GM18517 (cell line): ENCODE measurements at regions not wholly inside any gene's neighbourhood (a gene's known extent, or its start where the extent isn't known, plus 50 kb on each side); places are given as distances from the start of the nearest gene placed in this dataset.
A peak's percentile ranks its signal among the peaks of the same experiment; 100 is the strongest.
"Not testable (repeated sequence)": the region's sequence is repeated elsewhere in the genome, so short reads cannot be mapped to it uniquely, and the experiment has no call there.

Experiments used
- ATAC-seq: cut with Tn5 transposase; IDR thresholded peaks from one replicate; pipeline ENCODE4 v1.9.1; 2021; ENCODE audit warnings: mild to moderate bottlenecking, moderate library complexity; ENCODE audit not compliant: unreplicated experiment

GRCh38 chr7:149637911-149638565, 135.3 kb downstream of the ZNF467 start:
- no peak for ATAC-seq

- ATAC-seq = no peak
Measured at GRCh38 chr7:149635561-149636329, 137.6 kb downstream of the ZNF467 start.

- no peak for ATAC-seq
Measured at GRCh38 chr7:149633976-149634945, 136.7 kb upstream of the ZNF746 start.

- ATAC-seq = not testable (repeated sequence)
Measured at GRCh38 chr7:149628361-149629149, 130.9 kb upstream of the ZNF746 start.

GRCh38 chr7:149627911-149628310, 130.3 kb upstream of the ZNF746 start:
- no peak for ATAC-seq

- ATAC-seq = no peak
Measured at GRCh38 chr7:149626972-149627371, 129.4 kb upstream of the ZNF746 start.

GRCh38 chr7:149625947-149626392, 128.4 kb upstream of the ZNF746 start:
- no peak for ATAC-seq

GRCh38 chr7:149625340-149625946, 127.8 kb upstream of the ZNF746 start:
- ATAC-seq = peak; percentile 31

GRCh38 chr7:149624419-149625339, 127.1 kb upstream of the ZNF746 start:
- peak; percentile 95 for ATAC-seq

GRCh38 chr7:149624006-149624405, 126.4 kb upstream of the ZNF746 start:
- peak; percentile 3 for ATAC-seq

- not testable (repeated sequence) for ATAC-seq
Measured at GRCh38 chr7:149623262-149623997, 125.8 kb upstream of the ZNF746 start.

- ATAC-seq = no peak
Measured at GRCh38 chr7:149622444-149623210, 125.0 kb upstream of the ZNF746 start.

GRCh38 chr7:149621776-149622175, 124.2 kb upstream of the ZNF746 start:
- ATAC-seq = no peak

- ATAC-seq = no peak
Measured at GRCh38 chr7:149620961-149621360, 123.4 kb upstream of the ZNF746 start.

- no peak for ATAC-seq
Measured at GRCh38 chr7:149616898-149617297, 119.3 kb upstream of the ZNF746 start.

- ATAC-seq = no peak
Measured at GRCh38 chr7:149615690-149616270, 118.2 kb upstream of the ZNF746 start.

- ATAC-seq = no peak
Measured at GRCh38 chr7:149610441-149611011, 112.9 kb upstream of the ZNF746 start.
